RWPE2 (cell line): ENCODE measurements at regions not wholly inside any gene's neighbourhood (a gene's known extent, or its start where the extent isn't known, plus 50 kb on each side); places are given as distances from the start of the nearest gene placed in this dataset.

Source experiments
- ATAC-seq: fragments of 200-7000 bp; cut with Tn5 transposase; 3 replicates; pipeline ENCODE4 v1.9.1; 2021; ENCODE audit warnings: low read depth
- DNase-seq: peaks from one replicate; pipeline ENCODE4 v3.0.0-alpha.2; 2020; ENCODE audit warnings: low spot score
- H3K27ac ChIP-seq: fragments of 450-650 bp; 2 replicates; pipeline ENCODE4 v1.5.1; 2017; ENCODE audit warnings: mild to moderate bottlenecking; ENCODE audit not compliant: poor library complexity, severe bottlenecking
- H3K27me3 ChIP-seq: fragments of 250-450 bp; sonication (Bioruptor Pico); 2 replicates; pipeline ENCODE4 v1.5.1; 2021; ENCODE audit warnings: mild to moderate bottlenecking, moderate library complexity; ENCODE audit not compliant: insufficient read depth, poor library complexity, severe bottlenecking
- H3K36me3 ChIP-seq: fragments of 250-450 bp; sonication (Bioruptor Pico); 2 replicates; pipeline ENCODE4 v1.5.1; 2020; ENCODE audit warnings: low read depth, mild to moderate bottlenecking, moderate library complexity
- H3K4me1 ChIP-seq: fragments of 250-450 bp; sonication (Bioruptor Pico); 2 replicates; pipeline ENCODE4 v1.5.1; 2021; ENCODE audit warnings: mild to moderate bottlenecking, moderate library complexity; ENCODE audit not compliant: insufficient read depth, poor library complexity, severe bottlenecking
- H3K4me3 ChIP-seq: fragments of 250-450 bp; sonication (Bioruptor Pico); 2 replicates; pipeline ENCODE4 v1.5.1; 2021; ENCODE audit warnings: mild to moderate bottlenecking, moderate library complexity; ENCODE audit not compliant: severe bottlenecking
- H3K9me3 ChIP-seq: fragments of 250-450 bp; sonication (Bioruptor Pico); 2 replicates; pipeline ENCODE4 v1.5.1; 2021; ENCODE audit warnings: mild to moderate bottlenecking, moderate library complexity; ENCODE audit not compliant: severe bottlenecking
- TF ChIP-seq, protein P1 (sequence below): fragments of 450-650 bp; IDR thresholded peaks from one replicate; pipeline ENCODE4 v1.5.1; 2017; ENCODE audit warnings: mild to moderate bottlenecking, moderate library complexity; ENCODE audit not compliant: poor library complexity, severe bottlenecking

DNA sequence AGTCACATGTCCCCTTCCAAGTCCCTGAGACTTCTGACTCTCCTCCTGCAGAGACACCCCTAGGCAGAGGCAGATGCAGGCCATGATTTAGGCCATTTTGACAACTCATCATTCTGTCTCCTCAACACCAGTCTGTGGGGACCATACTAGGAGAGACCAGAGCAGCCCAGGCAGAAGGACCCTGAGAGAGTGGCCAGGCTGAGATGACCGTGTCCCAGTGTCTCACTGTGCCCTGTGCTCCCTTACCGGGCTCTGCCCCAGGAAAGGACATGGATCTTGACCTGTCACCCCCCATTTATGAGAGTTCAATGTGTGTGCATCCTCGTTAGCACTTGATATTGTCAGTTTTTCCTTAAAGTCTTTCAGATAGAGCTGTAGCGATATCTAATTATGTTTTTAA, 52.4 kb upstream of the IGLL5 start:
- no peaks in the 10 kb centered on the region for H3K36me3 ChIP-seq
- ATAC-seq (no peak), DNase-seq (no peak)
- H3K4me3 ChIP-seq, result no peak overlapping the region
- TF ChIP-seq, protein P1, sequence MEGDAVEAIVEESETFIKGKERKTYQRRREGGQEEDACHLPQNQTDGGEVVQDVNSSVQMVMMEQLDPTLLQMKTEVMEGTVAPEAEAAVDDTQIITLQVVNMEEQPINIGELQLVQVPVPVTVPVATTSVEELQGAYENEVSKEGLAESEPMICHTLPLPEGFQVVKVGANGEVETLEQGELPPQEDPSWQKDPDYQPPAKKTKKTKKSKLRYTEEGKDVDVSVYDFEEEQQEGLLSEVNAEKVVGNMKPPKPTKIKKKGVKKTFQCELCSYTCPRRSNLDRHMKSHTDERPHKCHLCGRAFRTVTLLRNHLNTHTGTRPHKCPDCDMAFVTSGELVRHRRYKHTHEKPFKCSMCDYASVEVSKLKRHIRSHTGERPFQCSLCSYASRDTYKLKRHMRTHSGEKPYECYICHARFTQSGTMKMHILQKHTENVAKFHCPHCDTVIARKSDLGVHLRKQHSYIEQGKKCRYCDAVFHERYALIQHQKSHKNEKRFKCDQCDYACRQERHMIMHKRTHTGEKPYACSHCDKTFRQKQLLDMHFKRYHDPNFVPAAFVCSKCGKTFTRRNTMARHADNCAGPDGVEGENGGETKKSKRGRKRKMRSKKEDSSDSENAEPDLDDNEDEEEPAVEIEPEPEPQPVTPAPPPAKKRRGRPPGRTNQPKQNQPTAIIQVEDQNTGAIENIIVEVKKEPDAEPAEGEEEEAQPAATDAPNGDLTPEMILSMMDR, result no peak
- no peak overlapping the region for H3K27ac ChIP-seq
- peaks cover 6% of the 10 kb centered on the region for H3K27me3 ChIP-seq
- H3K9me3 ChIP-seq, result peaks cover 11% of the 10 kb centered on the region
- no peaks in the 10 kb centered on the region for H3K4me1 ChIP-seq

DNA sequence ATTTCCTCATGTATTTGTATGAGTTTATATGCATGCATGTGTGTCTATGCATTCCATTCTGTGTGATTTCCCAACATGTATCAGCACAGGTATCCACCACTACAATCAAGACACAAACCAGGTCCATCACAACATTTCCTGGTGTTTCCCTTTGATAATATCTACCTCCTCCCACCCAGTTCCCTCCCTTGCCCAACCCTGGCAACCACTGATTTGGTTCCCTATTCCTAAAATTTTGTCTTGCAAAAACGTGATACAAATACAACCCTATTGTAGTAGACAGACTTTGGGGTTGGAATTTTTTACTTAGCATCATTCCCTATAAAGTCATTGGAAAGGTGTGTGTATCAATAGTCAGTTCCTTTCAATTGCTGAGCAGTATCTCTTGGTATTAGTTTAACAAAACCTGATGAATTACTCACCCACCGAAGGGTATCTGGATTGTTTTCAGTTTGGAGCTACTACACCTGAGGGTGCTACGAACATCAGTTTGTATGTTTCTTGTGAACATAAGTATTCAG, 51.8 kb upstream of the IGLL5 start:
- no peak for ATAC-seq
- Histone ChIP-seq H3K4me1 (no peaks in the 10 kb centered on the region), H3K27me3 (peaks cover 6% of the 10 kb centered on the region), H3K4me3 (no peak overlapping the region), H3K36me3 (no peaks in the 10 kb centered on the region), H3K27ac (no peak overlapping the region), H3K9me3 (peaks cover 9% of the 10 kb centered on the region)
- DNase-seq, result no peak
- TF ChIP-seq, protein P1, result no peak

DNA sequence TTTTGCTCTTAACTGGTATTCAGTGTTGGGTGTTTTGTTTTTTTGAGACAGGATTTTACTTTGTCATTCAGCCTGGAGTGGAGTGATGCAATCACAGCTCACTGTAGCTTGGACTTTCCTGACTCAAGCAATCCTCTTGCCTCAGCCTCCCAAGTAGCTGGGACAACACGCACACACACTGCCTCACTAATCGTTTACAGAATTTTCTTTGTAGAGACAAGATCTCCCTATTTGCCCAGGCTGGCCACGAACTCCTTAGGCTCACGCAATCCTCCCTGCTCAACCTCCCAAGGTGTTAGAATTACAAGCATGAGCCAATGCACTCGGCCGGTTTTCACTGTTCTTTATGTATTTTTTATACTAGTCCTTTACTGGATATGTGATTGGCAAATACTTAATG, 51.0 kb upstream of the IGLL5 start:
- H3K9me3 ChIP-seq, result peaks cover 5% of the 10 kb centered on the region
- TF ChIP-seq, protein P1, result no peak

More for the DNA sequence above, 51.0 kb upstream of the IGLL5 start:
- ATAC-seq, result no peak
- Histone ChIP-seq H3K27ac (no peak overlapping the region), H3K36me3 (no peaks in the 10 kb centered on the region), H3K27me3 (peaks cover 6% of the 10 kb centered on the region), H3K4me3 (no peak overlapping the region), H3K4me1 (no peaks in the 10 kb centered on the region)
- no peak for DNase-seq
